ENCODE measurements at regions not wholly inside any gene's neighbourhood (a gene's known extent, or its start where the extent isn't known, plus 50 kb on each side); places are given as distances from the start of the nearest gene placed in this dataset.

DNA sequence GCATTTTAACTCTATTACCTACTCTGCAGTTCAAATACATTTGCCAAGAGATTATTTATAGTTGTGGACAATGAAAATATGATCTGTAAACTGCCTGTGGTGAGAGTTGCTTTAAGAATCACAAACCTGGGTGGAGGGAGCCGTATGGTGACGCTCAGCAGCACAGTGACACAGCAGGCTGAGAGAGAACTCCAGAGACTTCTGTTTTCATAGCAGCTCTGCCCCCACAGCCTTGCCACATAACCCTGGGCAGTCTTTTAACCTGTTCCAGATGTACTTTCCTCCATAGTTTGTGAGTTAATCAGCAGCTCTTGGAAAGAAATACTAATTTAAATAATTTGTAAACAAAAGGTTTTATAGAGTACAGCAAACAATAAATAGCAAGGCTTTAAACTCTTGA, 450.5 kb downstream of the ELAVL2 start:
- ChIA-PET CTCF (no interaction called here), POLR2A (ENCODE audit: unreplicated experiment) (no interaction called here)
- TF ChIP-seq, protein P1, sequence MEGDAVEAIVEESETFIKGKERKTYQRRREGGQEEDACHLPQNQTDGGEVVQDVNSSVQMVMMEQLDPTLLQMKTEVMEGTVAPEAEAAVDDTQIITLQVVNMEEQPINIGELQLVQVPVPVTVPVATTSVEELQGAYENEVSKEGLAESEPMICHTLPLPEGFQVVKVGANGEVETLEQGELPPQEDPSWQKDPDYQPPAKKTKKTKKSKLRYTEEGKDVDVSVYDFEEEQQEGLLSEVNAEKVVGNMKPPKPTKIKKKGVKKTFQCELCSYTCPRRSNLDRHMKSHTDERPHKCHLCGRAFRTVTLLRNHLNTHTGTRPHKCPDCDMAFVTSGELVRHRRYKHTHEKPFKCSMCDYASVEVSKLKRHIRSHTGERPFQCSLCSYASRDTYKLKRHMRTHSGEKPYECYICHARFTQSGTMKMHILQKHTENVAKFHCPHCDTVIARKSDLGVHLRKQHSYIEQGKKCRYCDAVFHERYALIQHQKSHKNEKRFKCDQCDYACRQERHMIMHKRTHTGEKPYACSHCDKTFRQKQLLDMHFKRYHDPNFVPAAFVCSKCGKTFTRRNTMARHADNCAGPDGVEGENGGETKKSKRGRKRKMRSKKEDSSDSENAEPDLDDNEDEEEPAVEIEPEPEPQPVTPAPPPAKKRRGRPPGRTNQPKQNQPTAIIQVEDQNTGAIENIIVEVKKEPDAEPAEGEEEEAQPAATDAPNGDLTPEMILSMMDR (conservative IDR thresholded peaks at IDR 0.05; ENCODE audit: low read depth, low read length), result no peak
- no peak for TF ChIP-seq POLR2A (IDR thresholded peaks at IDR 0.05; ENCODE audit: low read depth, low read length)
- TF ChIP-seq MAZ (IDR thresholded peaks at IDR 0.05; ENCODE audit: borderline replicate concordance, low read depth, low read length), result no peak
- no peak for TF ChIP-seq CEBPB (IDR thresholded peaks at IDR 0.05; ENCODE audit: low read depth, low read length)
- TF ChIP-seq, protein P2, sequence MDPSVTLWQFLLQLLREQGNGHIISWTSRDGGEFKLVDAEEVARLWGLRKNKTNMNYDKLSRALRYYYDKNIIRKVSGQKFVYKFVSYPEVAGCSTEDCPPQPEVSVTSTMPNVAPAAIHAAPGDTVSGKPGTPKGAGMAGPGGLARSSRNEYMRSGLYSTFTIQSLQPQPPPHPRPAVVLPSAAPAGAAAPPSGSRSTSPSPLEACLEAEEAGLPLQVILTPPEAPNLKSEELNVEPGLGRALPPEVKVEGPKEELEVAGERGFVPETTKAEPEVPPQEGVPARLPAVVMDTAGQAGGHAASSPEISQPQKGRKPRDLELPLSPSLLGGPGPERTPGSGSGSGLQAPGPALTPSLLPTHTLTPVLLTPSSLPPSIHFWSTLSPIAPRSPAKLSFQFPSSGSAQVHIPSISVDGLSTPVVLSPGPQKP (IDR thresholded peaks at IDR 0.05; ENCODE audit: borderline replicate concordance, low read depth, low read length), result no peak
- TF ChIP-seq RFX5 (IDR thresholded peaks at IDR 0.05; ENCODE audit: low read depth, low read length), result no peak
- no peak for TF ChIP-seq RCOR1 (IDR thresholded peaks at IDR 0.05; ENCODE audit: insufficient replicate concordance, low read length)
- no peak for TF ChIP-seq CHD1 (IDR thresholded peaks at IDR 0.05; ENCODE audit: low read depth, low read length)
- TF ChIP-seq NFE2L2 (IDR thresholded peaks at IDR 0.05; ENCODE audit: low read depth, low read length), result no peak
- TF ChIP-seq FOS (IDR thresholded peaks at IDR 0.05; ENCODE audit: low read depth, low read length), result no peak
- no peak for TF ChIP-seq SMC3 (IDR thresholded peaks at IDR 0.05; ENCODE audit: low read depth, low read length)
- TF ChIP-seq MXI1 (IDR thresholded peaks at IDR 0.05; ENCODE audit: borderline replicate concordance, low read depth, low read length), result no peak
- TF ChIP-seq, protein P3, sequence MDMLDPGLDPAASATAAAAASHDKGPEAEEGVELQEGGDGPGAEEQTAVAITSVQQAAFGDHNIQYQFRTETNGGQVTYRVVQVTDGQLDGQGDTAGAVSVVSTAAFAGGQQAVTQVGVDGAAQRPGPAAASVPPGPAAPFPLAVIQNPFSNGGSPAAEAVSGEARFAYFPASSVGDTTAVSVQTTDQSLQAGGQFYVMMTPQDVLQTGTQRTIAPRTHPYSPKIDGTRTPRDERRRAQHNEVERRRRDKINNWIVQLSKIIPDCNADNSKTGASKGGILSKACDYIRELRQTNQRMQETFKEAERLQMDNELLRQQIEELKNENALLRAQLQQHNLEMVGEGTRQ (IDR thresholded peaks at IDR 0.05; ENCODE audit: low read depth, low read length), result no peak
- no peak for TF ChIP-seq RAD21 (IDR thresholded peaks at IDR 0.05; ENCODE audit: low read length)
- no peak for TF ChIP-seq BHLHE40 (IDR thresholded peaks at IDR 0.05; ENCODE audit: low read depth, low read length)
- no peak for TF ChIP-seq MAFK (IDR thresholded peaks at IDR 0.05; ENCODE audit: low read depth, low read length)
- H3K27me3 ChIP-seq (ENCODE audit: control insufficient read depth, insufficient read depth, low read length), result no peaks in the 10 kb centered on the region
- no peaks in the 10 kb centered on the region for H4K20me1 ChIP-seq (ENCODE audit: insufficient read depth, low read length)
- no peak overlapping the region for H3K23ac ChIP-seq (ENCODE audit: low read depth, low read length)
- H3K14ac ChIP-seq (replicated peaks; ENCODE audit: low read depth, low read length), result no peak overlapping the region
- no TSS peak for BruUV-seq (replicated peaks)
- H2AFZ ChIP-seq (replicated peaks; ENCODE audit: low read length, poor library complexity), result no peak overlapping the region
- H3K36me3 ChIP-seq (ENCODE audit: control insufficient read depth, insufficient read depth, low read length), result no peaks in the 10 kb centered on the region
- no peak overlapping the region for H4K91ac ChIP-seq (ENCODE audit: insufficient read depth, low read depth, low read length)
- H2BK20ac ChIP-seq (ENCODE audit: low read depth, low read length), result no peak overlapping the region
- no peak overlapping the region for H3K27ac ChIP-seq (ENCODE audit: insufficient read depth, low read length)
- H3K9me1 ChIP-seq (ENCODE audit: insufficient read depth, low read length), result no peaks in the 10 kb centered on the region
- H2AK9ac ChIP-seq (replicated peaks; ENCODE audit: low read depth, low read length, poor library complexity), result no peak overlapping the region
- H4K8ac ChIP-seq (ENCODE audit: low read depth in 2 of 2, low read length in 2 of 2), result no peak overlapping the region
- intact Hi-C loops (cut with micrococcal nuclease) (no loop called here), in situ Hi-C loops (cut with MboI; ENCODE audit: low sequenced_read_pairs) (no loop called here), dilution Hi-C loops (cut with HindIII; ENCODE audit: low sequenced_read_pairs, unreplicated experiment) (no loop called here)
- H2BK15ac ChIP-seq (ENCODE audit: low read depth, low read length), result no peak overlapping the region
- no peak for ATAC-seq (ENCODE audit: low read depth)
- no peak overlapping the region for H2BK5ac ChIP-seq (ENCODE audit: low read depth, low read length, poor library complexity, severe bottlenecking)
- H3K9ac ChIP-seq (ENCODE audit: low read depth, low read length), result no peak overlapping the region
- H4K5ac ChIP-seq (ENCODE audit: low read depth, low read length), result no peak overlapping the region
- H3K4me3 ChIP-seq (ENCODE audit: insufficient read depth, low read depth, low read length), result no peak overlapping the region
- H2AK5ac ChIP-seq (ENCODE audit: low read depth, low read length), result no peak overlapping the region
- no peak overlapping the region for H2BK120ac ChIP-seq (ENCODE audit: low read depth, low read length)
- no peak overlapping the region for H3K18ac ChIP-seq (ENCODE audit: low read depth, low read length)
- no peak overlapping the region for H3K4ac ChIP-seq (ENCODE audit: low read depth, low read length)
- no peaks in the 10 kb centered on the region for H3K4me1 ChIP-seq (ENCODE audit: control insufficient read depth, insufficient read depth, low read length)
- H3K4me2 ChIP-seq (ENCODE audit: low read depth, low read length), result no peak overlapping the region
- no peak for DNase-seq
- H3K9me3 ChIP-seq (ENCODE audit: control insufficient read depth, insufficient read depth, low read length), result no peaks in the 10 kb centered on the region
- no peak overlapping the region for H3K56ac ChIP-seq (ENCODE audit: extremely low read depth, insufficient read depth, low read length)
- no peaks in the 10 kb centered on the region for H3K79me1 ChIP-seq (ENCODE audit: low read depth in 1 of 2, low read length in 2 of 2)
- whole genome bisulfite sequencing, 2 experiments (ENCODE audit: extremely low coverage in 2 of 2, insufficient read length in 1 of 2), result no CpG with 5 or more reads among the region's 2 CpGs

Measured in IMR-90 (cell line).